K562 (cell line): ENCODE measurements at regions not wholly inside any gene's neighbourhood (a gene's known extent, or its start where the extent isn't known, plus 50 kb on each side); places are given as distances from the start of the nearest gene placed in this dataset.

Source experiments
- ATAC-seq: fragments of 200-7000 bp; cut with Tn5 transposase; 3 replicates; pipeline ENCODE4 v1.9.1; 2020; ENCODE audit warnings: moderate library complexity
- BruUV-seq: library from RNA; stranded (reverse); fragments of 400-500 nt; replicated peaks from 2 replicates; lab custom pipeline; 2021; lab: Mats Ljungman, UMichigan
- CTCF ChIA-PET: fragments of 300-600 bp; formaldehyde crosslinking; extraction: SDS; loops from one replicate; lab custom pipeline; 2021; ENCODE audit warnings: low intra/inter-chr PET ratio; lab: Yijun Ruan, JAX
- POLR2A ChIA-PET: fragments of 300-600, 350-650 bp; sonication (Branson Sonifier 250); formaldehyde crosslinking; extraction: SDS; loops from one replicate; lab custom pipeline; 2021; ENCODE audit warnings: antibody characterized with exemption, inconsistent platforms; lab: Yijun Ruan, JAX
- DNase-seq, 4 experiments: peaks; one replicate each; pipeline versions ENCODE4 v3.0.0 to v3.0.0-alpha.2; 2011 to 2018; ENCODE audit warnings: low spot score in 3 of 4, mixed read lengths in 3 of 4; ENCODE audit errors: extremely low read depth in 1 of 4
- FAIRE-seq: peaks from 2 replicates; lab custom pipeline; 2011; peaks lifted over from hg19 to GRCh38; lab: Jason Lieb, UNC
- H2AFZ ChIP-seq: 2 replicates; pipeline ENCODE4 v1.6.0; 2011; ENCODE audit warnings: low read depth, low read length, control low read depth, inconsistent platforms
- H3K27ac ChIP-seq: fragments of 200-600 bp; 3 replicates; pipeline ENCODE4 v1.8.0; 2011; ENCODE audit warnings: low read depth, mild to moderate bottlenecking, control low read depth, inconsistent platforms, low read length, moderate library complexity, mixed read lengths; ENCODE audit errors: extremely low read depth
- H3K27me3 ChIP-seq, 2 experiments: fragments of 300-600 bp in 1 of 2; 2 replicates in 1 of 2; 3 replicates in 1 of 2; pipeline versions ENCODE4 v1.6.0 to v1.8.0; 2011; ENCODE audit warnings: inconsistent platforms in 2 of 2, low read length in 2 of 2, mild to moderate bottlenecking in 1 of 2, mixed read lengths in 1 of 2, moderate library complexity in 1 of 2; ENCODE audit not compliant: control insufficient read depth in 2 of 2, insufficient read depth in 2 of 2
- H3K36me3 ChIP-seq: fragments of 300-600 bp; 3 replicates; pipeline ENCODE4 v1.8.0; 2011; ENCODE audit warnings: mild to moderate bottlenecking, low read length, inconsistent platforms; ENCODE audit not compliant: control insufficient read depth, insufficient read depth
- H3K4me1 ChIP-seq, 2 experiments: fragments of 200-600 bp in 1 of 2; replicated peaks in 1 of 2; 2 replicates in 1 of 2; 3 replicates in 1 of 2; pipeline versions ENCODE4 v1.5.1 to v1.8.0; 2011; ENCODE audit warnings: inconsistent platforms in 2 of 2, low read length in 2 of 2, mild to moderate bottlenecking in 1 of 2, mixed read lengths in 1 of 2, moderate library complexity in 1 of 2; ENCODE audit not compliant: control insufficient read depth in 2 of 2, insufficient read depth in 2 of 2
- H3K4me2 ChIP-seq: 2 replicates; pipeline ENCODE4 v1.6.1; 2011; ENCODE audit warnings: low read length, control low read depth, inconsistent platforms, mixed read lengths; ENCODE audit not compliant: insufficient read depth
- H3K4me3 ChIP-seq: fragments of 200-600 bp; sonication (generic), shearing (Covaris generic); 2 replicates; pipeline ENCODE4 v1.5.1; 2016; ENCODE audit warnings: control low read depth, inconsistent platforms
- H3K79me2 ChIP-seq: fragments of 200-600 bp; 3 replicates; pipeline ENCODE4 v1.8.0; 2011; ENCODE audit warnings: low read length, inconsistent platforms; ENCODE audit not compliant: control insufficient read depth, insufficient read depth
- H3K9ac ChIP-seq, 2 experiments: 2 replicates each; pipeline versions ENCODE4 v1.6.0 to v1.6.1; 2011; ENCODE audit warnings: low read depth in 2 of 2, low read length in 2 of 2, control low read depth in 1 of 2, inconsistent platforms in 1 of 2, mild to moderate bottlenecking in 1 of 2, mixed read lengths in 1 of 2; ENCODE audit not compliant: insufficient read depth in 1 of 2
- H3K9me1 ChIP-seq: one replicate; pipeline ENCODE4 v1.6.0; 2011; ENCODE audit warnings: inconsistent platforms, mild to moderate bottlenecking, low read length, moderate library complexity; ENCODE audit not compliant: control insufficient read depth, insufficient read depth
- H3K9me3 ChIP-seq: replicated peaks from 2 replicates; pipeline ENCODE4 v1.5.1; 2011; ENCODE audit warnings: low read depth, low read length, inconsistent platforms; ENCODE audit not compliant: control insufficient read depth, insufficient read depth
- H4K20me1 ChIP-seq: replicated peaks from 2 replicates; pipeline ENCODE4 v1.6.1; 2011; ENCODE audit warnings: low read length, inconsistent platforms, mixed read lengths; ENCODE audit not compliant: control insufficient read depth, insufficient read depth
- ARID3A ChIP-seq: IDR thresholded peaks from 2 replicates; pipeline ENCODE4 v1.6.1; 2012; ENCODE audit warnings: low read depth, low read length, improper control_type of control experiment, borderline replicate concordance
- CBX2 ChIP-seq: fragments of 200-600 bp; sonication (generic); IDR thresholded peaks from one replicate; pipeline ENCODE4 v1.6.1; 2012; ENCODE audit warnings: mild to moderate bottlenecking, low read length, inconsistent platforms; ENCODE audit not compliant: insufficient read depth, poor library complexity, severe bottlenecking
- DMBX1 ChIP-seq: fragments of 250-450 bp; sonication (Bioruptor Pico); IDR thresholded peaks from 2 replicates; pipeline ENCODE4 v1.8.0; 2022; ENCODE audit warnings: inconsistent platforms, mild to moderate bottlenecking, moderate library complexity, borderline replicate concordance
- ETV6 ChIP-seq, 3 experiments: fragments of 150-350 bp in 1 of 3; sonication (generic) in 1 of 3; formaldehyde crosslinking in 1 of 3; IDR thresholded peaks; 2 replicates each; pipeline versions ENCODE4 v1.6.1 to v1.8.0; 2014 to 2022; ENCODE audit warnings: borderline replicate concordance in 2 of 3, low read depth in 2 of 3, antibody characterized with exemption in 1 of 3, low read length in 1 of 3, mild to moderate bottlenecking in 1 of 3, missing genetic modification reagents in 1 of 3
- FOXA3 ChIP-seq, 2 experiments: fragments of 450-650 bp in 1 of 2; sonication (generic) in 1 of 2; formaldehyde crosslinking; IDR thresholded peaks in 1 of 2; conservative IDR thresholded peaks in 1 of 2; 2 replicates each; pipeline versions ENCODE4 v1.4.0 to v1.8.0; 2020 to 2022; ENCODE audit warnings: mild to moderate bottlenecking in 2 of 2, missing genetic modification reagents in 1 of 2
- MBD2 ChIP-seq: sonication (generic); IDR thresholded peaks from 2 replicates; pipeline ENCODE4 v1.6.1; 2016; ENCODE audit warnings: low read depth, borderline replicate concordance
- MTF1 ChIP-seq: fragments of 250-450 bp; sonication (Bioruptor Pico); IDR thresholded peaks from 2 replicates; pipeline ENCODE4 v1.9.0; 2021; ENCODE audit warnings: moderate library complexity, mild to moderate bottlenecking, inconsistent platforms, borderline replicate concordance
- PATZ1 ChIP-seq: fragments of 250-450 bp; sonication (Bioruptor Pico); IDR thresholded peaks from 2 replicates; pipeline ENCODE4 v1.5.0; 2020; ENCODE audit warnings: mild to moderate bottlenecking, borderline replicate concordance
- ZNF512 ChIP-seq: IDR thresholded peaks from 2 replicates; pipeline ENCODE4 v1.6.1; 2016; ENCODE audit warnings: missing genetic modification characterization, missing compliant biosample characterization
- ZNF695 ChIP-seq: fragments of 450-650 bp; formaldehyde crosslinking; IDR thresholded peaks from 2 replicates; pipeline ENCODE4 v1.4.0; 2020; ENCODE audit warnings: mild to moderate bottlenecking, moderate library complexity
- WGBS: fragments of 100-300 bp; shearing (Covaris generic); methylation state at CpG from one replicate; pipeline ENCODE4 v1.1.6; 2016; ENCODE audit warnings: low coverage, mixed read lengths; ENCODE audit not compliant: insufficient coverage; ENCODE audit errors: missing lambda C conversion rate; 5-methylcytosine and 5-hydroxymethylcytosine counted together
- in situ Hi-C: fragments of 300-500 bp; cut with MboI; formaldehyde crosslinking; loops from 4 replicates; pipeline ENCODE4 v1.15.0; 2018; ENCODE audit warnings: inconsistent platforms, mixed read lengths
- intact Hi-C: fragments of 100-400 bp; cut with micrococcal nuclease; formaldehyde crosslinking; loops from 2 replicates; pipeline ENCODE4 v1.14.2; 2022

GRCh38 chr6:81340946-81341345 is 411.5 kb downstream of the TENT5A start:
- TF ChIP-seq FOXA3 (CRISPR knock-in tag; conservative IDR thresholded peaks at IDR 0.05 in 1 of 2, IDR thresholded peaks at IDR 0.05 in 1 of 2) (no peak), MTF1 (CRISPR knock-in tag) (no peak), CBX2 (no peak), MBD2 (no peak), PATZ1 (no peak), DMBX1 (CRISPR knock-in tag) (no peak), ZNF512 (tag) (no peak), ETV6 (IDR thresholded peaks at IDR 0.05; ENCODE audit: borderline replicate concordance in 1 of 2, low read depth in 2 of 2, low read length in 1 of 2) (no peak), ETV6 (CRISPR knock-in tag; IDR thresholded peaks at IDR 0.05; ENCODE audit: borderline replicate concordance) (no peak), ZNF695 (CRISPR knock-in tag) (no peak), ARID3A (no peak)
- TF ChIP-seq, all 486 proteins: peak for 0
- ChIA-PET POLR2A (no interaction called here), CTCF (no interaction called here)
- Histone ChIP-seq H3K4me1 (no peaks in the 10 kb centered on the region; a peak in 1 of 5 replicates), H3K36me3 (no peaks in the 10 kb centered on the region), H3K27me3 (no peaks in the 10 kb centered on the region), H3K27ac (no peak overlapping the region), H3K79me2 (no peaks in the 10 kb centered on the region), H2AFZ (no peak overlapping the region), H4K20me1 (no peaks in the 10 kb centered on the region), H3K9me3 (no peaks in the 10 kb centered on the region), H3K9me1 (no peaks in the 10 kb centered on the region), H3K4me2 (no peak overlapping the region), H3K9ac (no peak overlapping the region), H3K4me3 (no peak overlapping the region)
- intact Hi-C loops (no loop called here), in situ Hi-C loops (no loop called here)
- no peak for ATAC-seq
- BruUV-seq: no TSS peak
- no peak for DNase-seq
- WGBS: 0% methylated on average over 4 of the region's 4 CpGs
- FAIRE-seq: no peak
